ENCODE measurements at regions not wholly inside any gene's neighbourhood (a gene's known extent, or its start where the extent isn't known, plus 50 kb on each side); places are given as distances from the start of the nearest gene placed in this dataset.

- no peak overlapping the region for H3K4me3 ChIP-seq
- intact Hi-C loops (cut with DNase I; ENCODE audit: low total_unique reads): no loop called here
- 89 to 94% methylated on average over 3 to 4 of the region's 4 CpGs for WGBS, 2 donors
Observed at GRCh38 chr7:26580064-26580591, 284.3 kb downstream of the SKAP2 start.

GRCh38 chr7:26580711-26581110 is 283.7 kb downstream of the SKAP2 start:
- Histone ChIP-seq H3K27me3 (no peaks in the 10 kb centered on the region), H3K36me3 (ENCODE audit: low read depth, missing control alignments) (no peaks in the 10 kb centered on the region), H3K4me1 (no peaks in the 10 kb centered on the region), H3K27ac (no peak overlapping the region), H3K4me3 (no peak overlapping the region), H3K9me3 (no peaks in the 10 kb centered on the region)
- DNase-seq: no peak
- 84 to 87% methylated on average over 4 of the region's 4 CpGs for WGBS, 2 donors
- no peak for TF ChIP-seq CTCF (IDR thresholded peaks at IDR 0.05)
- TF ChIP-seq POLR2A (IDR thresholded peaks at IDR 0.05): no peak
- intact Hi-C loops (cut with DNase I; ENCODE audit: low total_unique reads): no loop called here

More at GRCh38 chr7:26580064-26580591, 284.3 kb downstream of the SKAP2 start:
- Histone ChIP-seq H3K9me3 (no peaks in the 10 kb centered on the region), H3K27me3 (no peaks in the 10 kb centered on the region), H3K27ac (no peak overlapping the region), H3K36me3 (ENCODE audit: low read depth, missing control alignments) (no peaks in the 10 kb centered on the region), H3K4me1 (no peaks in the 10 kb centered on the region)
- no peak for TF ChIP-seq CTCF (IDR thresholded peaks at IDR 0.05)
- no peak for TF ChIP-seq POLR2A (IDR thresholded peaks at IDR 0.05)
- no peak for DNase-seq

GRCh38 chr7:26583094-26583648 is 281.2 kb downstream of the SKAP2 start:
- whole genome bisulfite sequencing, 2 donors: 64 to 78% methylated on average over 4 of the region's 4 CpGs
- TF ChIP-seq CTCF (IDR thresholded peaks at IDR 0.05) (no peak), POLR2A (IDR thresholded peaks at IDR 0.05) (no peak)
- intact Hi-C loops (cut with DNase I; ENCODE audit: low total_unique reads): no loop called here

GRCh38 chr7:26584326-26584725 is 280.1 kb downstream of the SKAP2 start:
- TF ChIP-seq POLR2A (IDR thresholded peaks at IDR 0.05) (no peak), CTCF (IDR thresholded peaks at IDR 0.05) (no peak)
- Histone ChIP-seq H3K27me3 (no peaks in the 10 kb centered on the region), H3K36me3 (ENCODE audit: low read depth, missing control alignments) (no peaks in the 10 kb centered on the region), H3K27ac (no peak overlapping the region), H3K9me3 (no peaks in the 10 kb centered on the region), H3K4me1 (no peaks in the 10 kb centered on the region), H3K4me3 (no peak overlapping the region)
- intact Hi-C loops (cut with DNase I; ENCODE audit: low total_unique reads): no loop called here
- WGBS, 2 donors: 74 to 84% methylated on average over 2 of the region's 2 CpGs
- DNase-seq: no peak

More at GRCh38 chr7:26583094-26583648, 281.2 kb downstream of the SKAP2 start:
- no peaks in the 10 kb centered on the region for H3K27me3 ChIP-seq
- H3K4me3 ChIP-seq: no peak overlapping the region
- no peaks in the 10 kb centered on the region for H3K9me3 ChIP-seq
- H3K27ac ChIP-seq: no peak overlapping the region
- no peaks in the 10 kb centered on the region for H3K4me1 ChIP-seq
- no peak for DNase-seq
- no peaks in the 10 kb centered on the region for H3K36me3 ChIP-seq (ENCODE audit: low read depth, missing control alignments)

All from testis (tissue), 2 donors.